SU-DHL-6 (cell line): ENCODE measurements at regions not wholly inside any gene's neighbourhood (a gene's known extent, or its start where the extent isn't known, plus 50 kb on each side); places are given as distances from the start of the nearest gene placed in this dataset.

Source experiments
- H2AFZ ChIP-seq: fragments of 200-600 bp; sonication (generic); 2 replicates; pipeline ENCODE4 v1.6.1; 2014; ENCODE audit warnings: low read depth, mild to moderate bottlenecking, moderate library complexity, mixed read lengths, antibody characterized with exemption, low read length; ENCODE audit not compliant: severe bottlenecking
- H3F3A ChIP-seq: fragments of 200-600 bp; shearing (Covaris generic); 2 replicates; pipeline ENCODE4 v1.6.0; 2016; ENCODE audit warnings: antibody characterized with exemption, mild to moderate bottlenecking; ENCODE audit not compliant: insufficient read depth
- H3K27ac ChIP-seq: fragments of 200-600 bp; sonication (generic); 2 replicates; pipeline ENCODE4 v1.5.1; 2016; ENCODE audit warnings: low read depth, mild to moderate bottlenecking, low read length, moderate library complexity, mixed read lengths
- H3K27me3 ChIP-seq: fragments of 200-600 bp; sonication (generic), shearing (Covaris generic); 2 replicates; pipeline ENCODE4 v1.6.0; 2014; ENCODE audit warnings: mild to moderate bottlenecking, low read length
- H3K36me3 ChIP-seq: fragments of 200-600 bp; sonication (generic); 2 replicates; pipeline ENCODE4 v1.6.1; 2014; ENCODE audit warnings: mild to moderate bottlenecking, low read length, mixed read lengths
- H3K4me2 ChIP-seq: fragments of 300-600, 200-600 bp; shearing (Covaris generic), sonication (generic); 2 replicates; pipeline ENCODE4 v1.6.0; 2014; ENCODE audit warnings: low read length, low read depth, mild to moderate bottlenecking; ENCODE audit not compliant: poor library complexity, severe bottlenecking
- H3K4me3 ChIP-seq: fragments of 200-600 bp; sonication (generic); 2 replicates; pipeline ENCODE4 v1.5.1; 2014; ENCODE audit warnings: antibody characterized with exemption, low read length, mild to moderate bottlenecking, mixed read lengths; ENCODE audit not compliant: insufficient read depth, poor library complexity, severe bottlenecking
- H3K79me2 ChIP-seq: fragments of 200-600 bp; sonication (generic); 2 replicates; pipeline ENCODE4 v1.6.1; 2014; ENCODE audit warnings: mild to moderate bottlenecking, low read length, moderate library complexity; ENCODE audit not compliant: insufficient read depth
- H3K9ac ChIP-seq: fragments of 200-600 bp; sonication (generic); 2 replicates; pipeline ENCODE4 v1.7.0; 2014; ENCODE audit warnings: mild to moderate bottlenecking, low read length
- H3K9me2 ChIP-seq: fragments of 200-600 bp; sonication (generic); replicated peaks from 2 replicates; pipeline ENCODE4 v1.6.1; 2014; ENCODE audit warnings: low read length; ENCODE audit not compliant: insufficient read depth
- H3K9me3 ChIP-seq: fragments of 200-600 bp; sonication (generic); 2 replicates; pipeline ENCODE4 v1.6.1; 2014; ENCODE audit warnings: low read length, mixed read lengths; ENCODE audit not compliant: insufficient read depth
- H4K20me1 ChIP-seq: fragments of 200-600 bp; sonication (generic); 2 replicates; pipeline ENCODE4 v1.6.1; 2014; ENCODE audit warnings: low read depth, mild to moderate bottlenecking, antibody characterized with exemption, low read length, moderate library complexity, mixed read lengths
- CTCF ChIP-seq: fragments of 200-600 bp; sonication (generic); IDR thresholded peaks from one replicate; pipeline ENCODE4 v1.5.1; 2017; ENCODE audit warnings: antibody characterized with exemption, mild to moderate bottlenecking, low read length, moderate library complexity; ENCODE audit not compliant: insufficient read depth, poor library complexity, severe bottlenecking
- EZH2phosphoT487 ChIP-seq: fragments of 200-600 bp; sonication (generic), shearing (Covaris generic); conservative IDR thresholded peaks from 2 replicates; pipeline ENCODE4 v1.6.1; 2018; ENCODE audit warnings: mild to moderate bottlenecking, antibody characterized with exemption, low read length, moderate library complexity, mixed read lengths

- no peak overlapping the region for H3K4me3 ChIP-seq
- H3F3A ChIP-seq: no peaks in the 10 kb centered on the region
- no peaks in the 10 kb centered on the region for H3K9me3 ChIP-seq
- H3K9me2 ChIP-seq: 0 out of 2 replicates have a peak, but pooled peaks cover 3% of the 10 kb centered on the region
- no peak overlapping the region for H3K4me2 ChIP-seq
- H3K27ac ChIP-seq: no peak overlapping the region
- no peaks in the 10 kb centered on the region for H3K79me2 ChIP-seq
- no peak overlapping the region for H3K9ac ChIP-seq
- H3K27me3 ChIP-seq: no peaks in the 10 kb centered on the region
- H2AFZ ChIP-seq: no peak overlapping the region
- no peak for TF ChIP-seq EZH2phosphoT487
- TF ChIP-seq CTCF: no peak
- no peaks in the 10 kb centered on the region for H3K36me3 ChIP-seq
- H4K20me1 ChIP-seq: no peaks in the 10 kb centered on the region
These were observed 185.3 kb upstream of the TFAP2D start for GRCh38 chr6:50527985-50528384.

GRCh38 chr6:50539447-50539846 is 173.9 kb upstream of the TFAP2D start:
- Histone ChIP-seq H3K79me2 (no peaks in the 10 kb centered on the region), H4K20me1 (no peaks in the 10 kb centered on the region), H3K9me2 (no peaks in the 10 kb centered on the region), H3K36me3 (no peaks in the 10 kb centered on the region), H3K9ac (no peak overlapping the region), H3K9me3 (no peaks in the 10 kb centered on the region), H3K27me3 (no peaks in the 10 kb centered on the region), H2AFZ (no peak overlapping the region), H3F3A (no peaks in the 10 kb centered on the region), H3K27ac (no peak overlapping the region), H3K4me3 (no peak overlapping the region), H3K4me2 (no peak overlapping the region)
- no peak for TF ChIP-seq EZH2phosphoT487
- TF ChIP-seq CTCF: no peak

- no peaks in the 10 kb centered on the region for H3K9me2 ChIP-seq
- no peak overlapping the region for H3K4me2 ChIP-seq
- no peaks in the 10 kb centered on the region for H3K9me3 ChIP-seq
- TF ChIP-seq EZH2phosphoT487 (no peak), CTCF (no peak)
- no peak overlapping the region for H3K27ac ChIP-seq
- no peaks in the 10 kb centered on the region for H3F3A ChIP-seq
- no peaks in the 10 kb centered on the region for H3K79me2 ChIP-seq
- H3K9ac ChIP-seq: no peak overlapping the region
- H2AFZ ChIP-seq: no peak overlapping the region
- H3K27me3 ChIP-seq: no peaks in the 10 kb centered on the region
- H3K36me3 ChIP-seq: no peaks in the 10 kb centered on the region
- H4K20me1 ChIP-seq: no peaks in the 10 kb centered on the region
- no peak overlapping the region for H3K4me3 ChIP-seq
These were observed 171.4 kb upstream of the TFAP2D start for GRCh38 chr6:50541941-50542340.

DNA sequence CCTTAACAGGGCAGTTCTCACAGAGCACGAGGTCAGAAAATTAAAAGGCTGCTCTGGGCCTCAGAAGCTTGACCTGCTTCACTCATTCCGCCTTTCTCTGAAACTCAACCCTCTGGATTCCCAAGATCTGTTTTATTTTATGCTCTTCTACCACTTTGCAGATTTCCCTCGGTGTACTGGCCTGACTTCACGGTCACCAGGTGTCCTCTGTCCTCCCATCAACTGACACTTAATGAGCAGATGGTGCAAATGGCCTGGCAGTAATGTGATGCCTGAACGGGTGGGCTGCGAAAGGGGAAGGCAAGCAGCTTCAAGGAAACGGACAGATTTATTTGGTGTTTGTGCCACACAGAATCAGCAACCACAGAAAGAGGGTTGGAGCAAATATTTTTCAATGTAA is 169.7 kb upstream of the TFAP2D start:
- Histone ChIP-seq H3K27me3 (no peaks in the 10 kb centered on the region), H3K36me3 (no peaks in the 10 kb centered on the region), H2AFZ (no peak overlapping the region), H3K9me3 (no peaks in the 10 kb centered on the region), H3K9me2 (no peaks in the 10 kb centered on the region), H3K27ac (no peak overlapping the region), H3K9ac (no peak overlapping the region), H4K20me1 (no peaks in the 10 kb centered on the region), H3K4me2 (no peak overlapping the region), H3F3A (no peaks in the 10 kb centered on the region), H3K4me3 (no peak overlapping the region), H3K79me2 (no peaks in the 10 kb centered on the region)
- TF ChIP-seq EZH2phosphoT487: no peak
- TF ChIP-seq CTCF: no peak
